PC-9 (cell line): ENCODE measurements at regions not wholly inside any gene's neighbourhood (a gene's known extent, or its start where the extent isn't known, plus 50 kb on each side); places are given as distances from the start of the nearest gene placed in this dataset.

Source experiments
- CTCF ChIP-seq: fragments of 200-600 bp; sonication (generic); conservative IDR thresholded peaks from 2 replicates; pipeline ENCODE4 v1.6.1; 2017; ENCODE audit warnings: mixed run types, antibody characterized with exemption, mild to moderate bottlenecking, moderate library complexity
- EZH2 ChIP-seq: fragments of 200-600 bp; sonication (generic); IDR thresholded peaks from 2 replicates; pipeline ENCODE4 v1.8.0; 2017; ENCODE audit warnings: antibody characterized with exemption, low read depth

- TF ChIP-seq CTCF (no peak), EZH2 (no peak)
These were observed 182.8 kb upstream of the SMIM30 start for GRCh38 chr7:113301141-113301540.
